ACHN (cell line): ENCODE measurements at regions not wholly inside any gene's neighbourhood (a gene's known extent, or its start where the extent isn't known, plus 50 kb on each side); places are given as distances from the start of the nearest gene placed in this dataset.

Source experiments
- DNase-seq: peaks from one replicate; pipeline ENCODE4 v3.0.0-alpha.2; 2015
- in situ Hi-C: cut with HindIII; loops from 2 replicates; pipeline ENCODE4 v1.10.0; 2017; ENCODE audit warnings: low sequenced_read_pairs, low pct_ligation_motif_present, low pct_unique_long_range_greater_than_20kb

DNA sequence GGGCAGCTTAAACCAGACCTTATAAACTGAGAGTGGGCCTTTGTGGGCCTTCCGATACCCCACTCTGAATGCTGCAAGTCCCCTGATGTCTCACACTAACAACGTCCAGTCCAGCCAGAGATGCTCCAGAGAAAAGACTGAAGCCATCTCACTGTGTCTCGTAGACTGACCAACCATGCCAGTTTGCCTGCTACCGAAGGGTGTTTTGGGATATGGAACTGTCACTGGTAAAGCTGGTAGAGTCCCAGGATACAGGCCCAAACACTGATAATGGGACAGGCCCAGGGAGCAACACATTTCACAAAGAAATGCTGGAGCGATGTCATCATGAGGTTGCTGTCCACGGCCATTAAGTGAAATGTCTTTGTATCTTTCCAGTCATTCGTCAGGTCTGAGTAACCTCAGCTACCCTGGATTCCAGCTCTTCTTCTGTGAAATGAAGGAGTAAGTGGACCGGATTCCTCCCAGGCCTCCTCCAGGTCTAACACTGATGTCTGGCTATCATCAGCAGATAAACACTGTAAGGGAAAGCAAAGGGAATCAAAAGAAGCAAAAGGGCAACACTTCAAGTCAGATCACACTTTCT is 81.6 kb downstream of the SLC5A7 start:
- DNase-seq = no peak
- in situ Hi-C loops = no loop called here

DNA sequence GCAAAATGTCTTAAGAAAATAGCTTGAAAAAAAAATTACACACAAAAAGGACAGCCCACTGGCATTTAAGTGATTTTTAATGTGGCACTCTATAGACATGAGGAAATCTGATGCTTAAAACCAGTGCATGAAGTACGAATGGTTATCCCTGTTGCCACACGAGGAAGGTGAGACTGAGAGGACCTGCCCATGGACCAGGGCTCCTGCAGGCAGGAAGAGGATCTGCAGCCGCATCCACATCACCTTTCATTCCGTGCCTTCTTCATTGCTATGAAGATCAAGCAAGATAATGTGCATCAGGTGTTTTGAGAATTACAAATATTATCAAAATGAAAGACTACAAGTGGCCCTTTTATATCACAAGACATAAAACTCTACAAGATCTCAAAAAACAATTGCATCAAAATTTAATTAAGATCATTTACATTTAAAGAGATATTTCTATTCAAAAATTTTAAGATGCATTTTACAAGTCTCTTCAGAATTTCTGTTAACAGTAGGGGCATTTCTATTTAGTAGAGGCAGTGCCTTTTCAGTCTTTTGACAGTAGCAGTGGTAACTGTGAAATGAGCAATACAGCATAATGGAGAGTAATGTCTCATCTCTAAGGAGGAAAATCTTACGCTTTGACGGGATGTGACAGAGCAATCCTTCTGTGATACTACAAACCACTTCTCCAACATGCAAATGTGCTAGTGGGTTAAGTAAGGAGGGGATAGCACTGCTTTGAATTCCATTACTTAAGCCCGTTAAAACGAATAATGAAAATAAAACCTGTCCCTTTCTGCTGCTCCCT is 83.4 kb downstream of the SLC5A7 start:
- no peak for DNase-seq

DNA sequence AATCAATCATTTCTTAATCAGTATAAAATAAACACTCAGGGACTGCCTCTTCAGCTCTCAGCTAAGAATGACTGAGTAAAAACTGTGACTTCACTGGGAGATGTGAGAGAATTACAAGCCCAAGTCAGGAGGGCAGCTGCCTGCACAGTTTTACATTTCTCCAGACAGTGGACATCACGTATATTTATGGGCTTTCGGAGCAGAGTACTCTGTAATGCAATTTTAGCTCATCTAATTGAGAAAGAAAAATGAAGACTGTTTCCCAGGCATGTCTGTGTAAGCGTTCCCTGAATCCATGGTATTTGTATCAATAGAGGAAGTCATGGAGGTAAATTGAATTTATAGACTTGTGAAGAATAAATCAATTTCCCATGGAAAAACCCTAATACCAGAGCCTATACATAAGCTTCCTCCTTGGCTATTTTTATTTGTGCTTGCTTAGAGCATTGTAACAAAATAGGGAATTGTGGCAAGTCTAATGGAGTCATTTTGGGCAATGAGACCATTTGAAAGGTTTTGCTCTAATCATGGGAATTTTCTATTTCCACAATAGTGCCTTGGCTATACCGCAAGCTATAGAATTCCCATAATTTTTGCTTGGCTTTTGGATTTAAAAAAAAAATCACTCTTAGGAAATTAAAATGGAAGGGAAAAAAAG is 87.2 kb downstream of the SLC5A7 start:
- no peak for DNase-seq
- in situ Hi-C loops = no loop called here

More for the DNA sequence above, 83.4 kb downstream of the SLC5A7 start:
- in situ Hi-C loops = no loop called here

GRCh38 chr2:108074150-108074549 is 87.8 kb downstream of the SLC5A7 start:
- DNase-seq = no peak
- in situ Hi-C loops = no loop called here

GRCh38 chr2:108074946-108075345 is 88.6 kb downstream of the SLC5A7 start:
- no peak for DNase-seq
- in situ Hi-C loops = no loop called here

DNA sequence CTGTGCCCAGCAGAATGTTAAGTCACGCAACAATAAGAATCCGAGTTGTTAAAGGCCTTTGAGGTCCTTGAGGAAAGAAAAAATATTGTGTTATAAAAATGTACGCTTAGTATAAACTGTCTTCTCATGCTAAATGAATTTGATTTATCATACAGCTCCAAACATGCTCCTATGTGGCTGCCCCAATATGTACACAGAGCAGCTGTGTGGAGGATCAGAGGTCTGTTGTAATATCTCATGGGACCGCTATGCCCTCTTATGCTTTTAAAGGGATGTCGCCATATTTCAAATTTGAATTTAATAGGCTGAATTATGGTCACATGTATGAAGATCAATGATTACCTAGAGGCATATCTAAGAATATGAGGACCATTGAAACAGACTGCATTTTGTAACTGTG is 90.2 kb downstream of the SLC5A7 start:
- no peak for DNase-seq
- in situ Hi-C loops = no loop called here

- no peak for DNase-seq
Observed at GRCh38 chr2:108079736-108080135, 93.4 kb downstream of the SLC5A7 start.

DNA sequence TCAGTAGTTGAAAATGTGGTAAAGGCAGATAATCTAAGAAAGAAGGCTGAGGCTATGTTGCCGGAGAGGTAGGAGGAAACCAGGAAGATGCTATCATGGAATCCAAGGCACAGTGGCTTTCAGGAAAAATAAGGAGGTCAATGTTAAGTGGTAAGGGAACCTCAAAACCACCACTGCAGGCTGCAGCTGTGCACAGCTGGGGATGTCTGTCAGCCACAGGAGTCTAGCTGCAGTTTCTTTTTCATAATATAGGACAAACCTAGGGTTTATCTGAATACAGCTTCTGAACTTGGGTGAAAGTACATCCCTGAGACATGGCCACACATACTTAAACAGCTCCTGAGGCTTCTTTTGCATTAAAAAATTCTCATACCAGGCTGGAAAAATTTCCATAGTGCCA is 93.9 kb downstream of the SLC5A7 start:
- in situ Hi-C loops = no loop called here
- no peak for DNase-seq

More at GRCh38 chr2:108079736-108080135, 93.4 kb downstream of the SLC5A7 start:
- in situ Hi-C loops = no loop called here

DNA sequence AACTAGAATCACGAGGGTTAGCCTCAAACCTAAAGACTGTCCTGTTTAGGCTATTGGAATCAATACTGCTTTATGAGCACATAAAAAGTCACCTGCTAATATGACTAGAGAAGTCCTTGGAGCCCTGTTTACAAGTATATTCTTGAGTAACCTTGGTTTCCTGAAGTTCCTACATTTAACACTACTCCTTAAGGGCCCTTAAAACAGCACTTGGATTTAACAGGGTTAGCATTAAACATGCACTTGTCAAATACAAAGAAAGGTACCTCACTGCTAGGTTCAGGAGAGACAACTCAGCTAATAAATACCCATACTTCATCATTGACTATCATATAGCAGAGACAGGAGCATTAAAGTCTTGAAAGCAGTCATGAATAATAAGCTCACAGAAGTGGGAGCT is 96.7 kb downstream of the SLC5A7 start:
- DNase-seq = no peak
- in situ Hi-C loops = no loop called here

DNA sequence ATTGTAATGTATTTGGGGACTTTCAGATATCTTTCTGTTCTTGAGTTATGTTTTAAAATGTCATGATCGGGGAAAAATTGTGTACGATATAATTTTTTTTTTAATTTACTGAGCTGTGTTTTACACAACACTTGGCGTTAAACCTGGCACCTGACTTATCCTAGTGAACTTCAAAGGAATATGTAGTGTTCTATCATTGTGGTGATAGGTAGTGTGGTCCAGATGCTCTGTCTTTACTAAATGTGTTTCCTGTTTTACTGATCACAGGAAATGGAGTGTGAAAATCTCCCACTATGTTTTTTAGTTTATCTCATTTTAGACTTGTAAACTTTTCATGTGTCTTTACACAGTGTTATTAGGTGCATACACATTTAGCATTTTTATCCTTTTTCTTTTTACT is 98.0 kb downstream of the SLC5A7 start:
- no peak for DNase-seq
- in situ Hi-C loops = no loop called here

DNA sequence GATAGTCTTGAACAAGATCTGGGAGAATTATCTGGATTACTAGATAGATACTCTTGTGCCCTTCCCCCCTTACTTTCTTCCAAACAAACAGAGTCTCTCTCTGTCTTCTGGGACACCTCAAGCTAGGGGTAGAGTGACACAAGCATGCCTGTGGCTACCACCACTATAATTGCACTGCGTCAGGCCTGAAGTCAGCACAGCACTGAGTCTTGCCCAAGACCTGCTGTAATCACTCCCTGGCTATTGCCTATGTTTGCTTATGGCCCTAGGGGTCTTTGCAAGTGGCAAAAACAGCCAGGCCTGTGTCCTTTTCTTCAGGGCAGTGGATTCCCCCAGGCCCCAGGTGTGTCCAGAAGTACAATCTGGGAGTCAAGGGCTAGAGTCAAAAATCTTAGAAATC is 106.6 kb downstream of the SLC5A7 start:
- no peak for DNase-seq
- in situ Hi-C loops = no loop called here

GRCh38 chr2:108101481-108101880 is 115.2 kb downstream of the SLC5A7 start:
- DNase-seq = no peak
- in situ Hi-C loops = no loop called here

DNA sequence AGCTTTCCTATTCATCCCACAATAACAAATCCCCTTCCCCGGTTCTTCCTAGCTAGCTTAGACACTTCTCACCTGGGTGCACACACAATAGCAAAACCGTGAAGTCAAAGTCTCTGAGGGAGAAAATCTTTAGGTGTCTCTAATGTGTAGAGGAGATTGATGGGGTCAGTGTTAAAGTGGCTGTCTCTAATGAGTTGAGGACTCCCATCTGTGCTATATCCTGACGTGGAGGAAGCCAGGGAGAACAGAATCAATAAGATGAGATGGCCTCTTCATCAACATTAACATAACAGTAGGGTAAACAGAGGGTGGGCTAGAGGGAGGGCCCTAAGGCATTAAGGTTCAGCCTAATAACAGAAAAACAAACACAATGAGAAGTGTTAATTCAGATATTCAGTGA is 120.4 kb downstream of the SLC5A7 start:
- in situ Hi-C loops = no loop called here
- DNase-seq = no peak

DNA sequence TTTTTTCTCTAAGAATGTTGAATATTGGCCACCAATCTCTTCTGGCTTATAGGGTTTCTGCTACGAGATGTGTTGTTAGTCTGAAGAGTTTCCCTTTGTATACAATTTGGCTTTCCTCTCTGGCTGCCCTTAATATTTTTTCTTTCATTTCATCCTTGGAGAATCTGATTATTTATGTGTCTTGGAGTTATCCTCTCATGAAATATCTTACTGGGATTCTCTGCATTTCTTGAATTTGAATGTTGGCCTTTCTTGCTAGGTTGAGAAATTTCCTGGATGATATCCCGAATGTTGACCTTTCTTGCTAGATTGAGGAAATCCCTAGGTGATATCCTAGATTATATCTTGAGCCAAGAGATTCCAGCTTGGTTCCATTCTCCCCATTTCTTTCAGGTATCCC is 125.6 kb downstream of the SLC5A7 start:
- in situ Hi-C loops = no loop called here
- no peak for DNase-seq

DNA sequence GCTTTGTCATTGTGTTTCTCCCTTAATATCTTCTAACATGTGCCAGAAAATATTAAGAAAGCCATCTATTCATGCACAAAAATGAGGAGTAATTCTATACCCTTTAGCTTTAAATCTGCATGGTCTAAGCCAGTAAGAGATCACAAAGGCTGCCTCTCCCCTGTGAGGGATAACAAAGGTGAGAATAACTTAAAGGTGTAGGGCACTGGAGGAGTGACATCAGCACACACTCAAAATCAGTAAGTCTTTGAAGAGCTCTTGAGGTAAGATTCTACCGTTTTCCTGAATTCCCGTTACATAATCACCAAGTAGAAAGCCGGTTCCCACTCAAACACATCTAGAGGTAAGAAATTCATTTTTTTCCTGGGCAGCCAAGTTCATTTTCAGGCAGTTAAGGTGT is 123.9 kb upstream of the SULT1C3 start:
- no peak for DNase-seq
- in situ Hi-C loops = no loop called here

DNA sequence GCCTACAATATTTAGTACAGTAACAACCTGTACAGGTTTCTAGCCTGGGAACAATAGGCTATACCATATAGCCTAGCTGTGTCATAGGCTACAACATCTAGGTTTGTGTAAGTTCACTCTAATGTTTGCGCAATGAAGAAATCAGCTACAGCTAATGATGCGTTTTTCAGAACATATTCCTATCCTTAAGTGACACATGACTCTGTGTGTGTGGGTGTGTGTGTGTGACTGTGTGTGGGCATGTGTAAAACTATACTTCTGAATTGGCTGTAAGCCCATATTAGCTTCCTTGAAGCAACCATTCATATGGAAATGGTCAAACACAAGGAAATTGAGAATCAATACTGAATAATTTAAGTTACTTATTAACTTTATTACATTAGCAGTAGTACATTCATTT is 120.8 kb upstream of the SULT1C3 start:
- in situ Hi-C loops = no loop called here
- no peak for DNase-seq

DNA sequence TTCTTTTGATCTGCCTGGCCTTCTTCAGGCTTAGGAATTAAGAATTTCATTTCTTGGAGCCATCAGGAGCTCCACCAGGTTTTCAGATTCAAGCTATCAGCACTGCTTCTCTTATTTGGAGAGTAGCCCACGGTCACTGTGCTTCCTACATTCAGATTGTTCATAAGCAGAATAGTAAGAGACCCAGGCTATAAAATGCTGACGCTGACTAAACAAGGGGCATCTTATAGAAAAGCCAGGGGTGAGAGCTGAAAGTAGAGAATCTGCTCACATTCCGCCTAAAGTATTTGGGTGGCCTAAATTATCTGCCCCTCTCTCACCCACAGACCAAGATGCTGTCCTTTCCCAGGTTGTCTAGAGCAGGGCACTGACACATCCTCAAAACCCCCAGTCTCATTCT is 120.3 kb upstream of the SULT1C3 start:
- DNase-seq = no peak
- in situ Hi-C loops = no loop called here

- DNase-seq = no peak
- in situ Hi-C loops = no loop called here
Observed at GRCh38 chr2:108124736-108125495, 114.9 kb upstream of the SULT1C3 start.

DNA sequence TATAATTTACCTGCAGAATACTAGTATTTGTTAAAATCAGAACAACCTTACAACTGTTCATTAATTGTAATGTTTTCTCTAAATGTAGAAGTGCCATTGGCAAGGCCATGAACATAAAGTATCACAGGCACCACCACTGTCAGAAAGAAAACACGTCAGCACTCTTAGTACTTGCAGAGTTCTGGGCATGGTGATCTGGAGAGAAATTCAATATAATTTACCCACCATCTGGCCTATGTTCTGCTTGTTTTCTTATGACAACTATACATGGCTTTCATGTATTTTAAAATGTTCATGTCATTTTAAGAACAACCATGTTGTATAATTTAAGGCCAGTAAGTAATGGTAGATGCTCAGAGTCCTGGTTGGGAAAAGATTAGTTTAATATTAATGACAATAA is 114.2 kb upstream of the SULT1C3 start:
- in situ Hi-C loops = no loop called here

More for the DNA sequence above, 114.2 kb upstream of the SULT1C3 start:
- DNase-seq = no peak
